Testis (tissue), 2 donors: ENCODE measurements at regions not wholly inside any gene's neighbourhood (a gene's known extent, or its start where the extent isn't known, plus 50 kb on each side); places are given as distances from the start of the nearest gene placed in this dataset.
"Not testable (repeated sequence)": the region's sequence is repeated elsewhere in the genome, so short reads cannot be mapped to it uniquely, and the experiment has no call there.

ENCODE experiments used
- DNase-seq: peaks from one replicate; pipeline ENCODE4 v3.0.0-alpha.2; 2019
- H3K27ac ChIP-seq, 2 donors: fragments of 200-600 bp; sonication (generic); one replicate each; pipeline ENCODE4 v1.5.1; 2019
- H3K27me3 ChIP-seq: fragments of 200-600 bp; sonication (generic); one replicate; pipeline ENCODE4 v1.5.1; 2019
- H3K36me3 ChIP-seq: fragments of 200-600 bp; sonication (generic); one replicate; pipeline ENCODE4 v1.5.1; 2017; ENCODE audit warnings: low read depth; ENCODE audit errors: missing control alignments
- H3K4me1 ChIP-seq: fragments of 200-600 bp; sonication (generic); one replicate; pipeline ENCODE4 v1.5.1; 2019
- H3K4me3 ChIP-seq, 2 donors: fragments of 200-600 bp; sonication (generic); one replicate each; pipeline ENCODE4 v1.5.1; 2017 to 2019
- H3K9me3 ChIP-seq: fragments of 200-600 bp; sonication (generic); one replicate; pipeline ENCODE4 v1.5.1; 2017
- POLR2A ChIP-seq: fragments of 450-650 bp; IDR thresholded peaks from one replicate; pipeline ENCODE4 v1.6.1; 2017; ENCODE audit warnings: antibody characterized with exemption, mild to moderate bottlenecking, moderate library complexity
- WGBS, 2 donors: methylation state at CpG; one replicate each; pipeline ENCODE4 v1.1.5; 2018; 5-methylcytosine and 5-hydroxymethylcytosine counted together
- intact Hi-C: fragments of 100-400 bp; cut with DNase I; formaldehyde crosslinking; loops from one replicate; pipeline ENCODE4 v1.15.1; 2023; ENCODE audit warnings: low total_unique reads
- TF ChIP-seq, protein P1 (sequence below), 3 experiments: fragments of 450-650 bp in 2 of 3; fragments of 200-600 bp in 1 of 3; sonication (generic) in 1 of 3; IDR thresholded peaks; one replicate each; pipeline ENCODE4 v1.5.1; 2016 to 2019; ENCODE audit warnings: antibody characterized with exemption in 3 of 3, mild to moderate bottlenecking in 2 of 3, moderate library complexity in 1 of 3

DNA sequence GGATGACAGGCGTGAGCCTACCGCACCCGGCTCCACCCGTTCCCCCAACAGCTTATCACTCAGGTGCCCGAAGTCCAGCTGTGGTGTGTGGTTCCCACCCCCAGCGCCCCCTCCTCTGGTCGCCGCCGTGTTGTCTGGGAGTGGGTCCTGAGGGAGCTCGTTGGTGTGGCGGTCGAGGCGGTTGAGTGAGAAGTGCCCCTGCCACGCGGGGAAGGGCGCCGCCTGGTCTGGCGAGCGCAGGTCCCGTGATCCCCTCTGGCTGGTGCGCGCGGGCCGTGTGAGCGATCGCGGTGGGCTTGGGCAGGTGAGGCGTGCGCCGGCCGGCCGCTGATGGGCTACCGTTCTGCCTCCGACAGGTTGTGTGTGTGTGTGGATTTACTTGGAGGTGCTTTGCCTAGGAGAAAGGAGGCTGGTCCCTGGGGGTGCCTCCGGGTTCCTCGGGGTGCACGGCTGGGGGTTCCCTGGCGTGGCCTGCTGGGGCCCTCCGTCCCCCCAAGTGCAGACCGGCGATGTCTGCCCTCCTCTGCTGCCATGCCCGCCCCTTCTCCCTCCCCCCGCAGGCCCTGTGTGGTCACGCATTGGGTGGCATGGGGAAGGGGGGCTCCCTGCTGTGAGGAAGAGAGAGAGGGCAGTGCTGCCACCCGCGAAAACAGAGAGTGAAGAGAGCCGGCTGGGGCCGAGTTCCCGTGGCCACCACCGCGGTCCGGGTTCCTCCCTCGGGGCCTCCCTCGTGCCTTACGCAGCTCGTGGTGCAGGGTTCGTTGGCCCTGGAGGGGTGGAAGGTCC is 336.0 kb upstream of the DEFB115 start:
- no peak for DNase-seq

DNA sequence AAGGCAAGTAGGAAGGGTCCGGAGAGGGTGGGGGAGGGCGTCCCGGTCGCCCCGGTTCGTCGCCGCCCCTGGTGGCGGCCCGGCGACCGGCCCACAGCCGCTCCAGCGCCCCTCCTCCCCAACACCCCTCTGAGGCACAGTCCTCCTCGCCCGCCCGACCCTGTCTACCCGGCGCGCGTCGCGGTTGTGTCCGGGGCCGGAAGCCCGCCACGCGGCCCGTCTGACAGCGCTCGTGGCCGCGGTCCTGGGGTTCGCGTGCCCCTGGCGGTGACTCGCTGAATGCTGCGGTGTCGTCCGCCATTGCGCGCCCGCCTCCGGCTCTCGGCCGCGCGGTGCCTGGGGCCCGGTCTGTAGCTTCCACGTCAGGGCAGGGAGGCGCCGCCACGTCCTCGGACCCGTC is 335.3 kb upstream of the DEFB115 start:
- Histone ChIP-seq H3K27me3 (no peaks in the 10 kb centered on the region), H3K27ac (no peak overlapping the region), H3K4me3 (no peak overlapping the region), H3K36me3 (no peaks in the 10 kb centered on the region), H3K9me3 (no peaks in the 10 kb centered on the region), H3K4me1 (no peaks in the 10 kb centered on the region)
- no peak for DNase-seq
- intact Hi-C loops, result no loop called here
- WGBS, 2 donors, result 36 to 42% methylated on average over 36 to 55 of the region's 55 CpGs
- no peak for TF ChIP-seq POLR2A
- TF ChIP-seq, protein P1, sequence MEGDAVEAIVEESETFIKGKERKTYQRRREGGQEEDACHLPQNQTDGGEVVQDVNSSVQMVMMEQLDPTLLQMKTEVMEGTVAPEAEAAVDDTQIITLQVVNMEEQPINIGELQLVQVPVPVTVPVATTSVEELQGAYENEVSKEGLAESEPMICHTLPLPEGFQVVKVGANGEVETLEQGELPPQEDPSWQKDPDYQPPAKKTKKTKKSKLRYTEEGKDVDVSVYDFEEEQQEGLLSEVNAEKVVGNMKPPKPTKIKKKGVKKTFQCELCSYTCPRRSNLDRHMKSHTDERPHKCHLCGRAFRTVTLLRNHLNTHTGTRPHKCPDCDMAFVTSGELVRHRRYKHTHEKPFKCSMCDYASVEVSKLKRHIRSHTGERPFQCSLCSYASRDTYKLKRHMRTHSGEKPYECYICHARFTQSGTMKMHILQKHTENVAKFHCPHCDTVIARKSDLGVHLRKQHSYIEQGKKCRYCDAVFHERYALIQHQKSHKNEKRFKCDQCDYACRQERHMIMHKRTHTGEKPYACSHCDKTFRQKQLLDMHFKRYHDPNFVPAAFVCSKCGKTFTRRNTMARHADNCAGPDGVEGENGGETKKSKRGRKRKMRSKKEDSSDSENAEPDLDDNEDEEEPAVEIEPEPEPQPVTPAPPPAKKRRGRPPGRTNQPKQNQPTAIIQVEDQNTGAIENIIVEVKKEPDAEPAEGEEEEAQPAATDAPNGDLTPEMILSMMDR (IDR thresholded peaks at IDR 0.05), result no peak

More for the DNA sequence above, 336.0 kb upstream of the DEFB115 start:
- no peak overlapping the region for H3K27ac ChIP-seq
- no peaks in the 10 kb centered on the region for H3K4me1 ChIP-seq
- no peaks in the 10 kb centered on the region for H3K9me3 ChIP-seq
- H3K36me3 ChIP-seq, result no peaks in the 10 kb centered on the region
- intact Hi-C loops, result no loop called here
- 64 to 73% methylated on average over 45 to 57 of the region's 57 CpGs for WGBS, 2 donors
- H3K4me3 ChIP-seq, result no peak overlapping the region
- TF ChIP-seq POLR2A, result no peak
- TF ChIP-seq, protein P1 (IDR thresholded peaks at IDR 0.05), result no peak
- no peaks in the 10 kb centered on the region for H3K27me3 ChIP-seq

DNA sequence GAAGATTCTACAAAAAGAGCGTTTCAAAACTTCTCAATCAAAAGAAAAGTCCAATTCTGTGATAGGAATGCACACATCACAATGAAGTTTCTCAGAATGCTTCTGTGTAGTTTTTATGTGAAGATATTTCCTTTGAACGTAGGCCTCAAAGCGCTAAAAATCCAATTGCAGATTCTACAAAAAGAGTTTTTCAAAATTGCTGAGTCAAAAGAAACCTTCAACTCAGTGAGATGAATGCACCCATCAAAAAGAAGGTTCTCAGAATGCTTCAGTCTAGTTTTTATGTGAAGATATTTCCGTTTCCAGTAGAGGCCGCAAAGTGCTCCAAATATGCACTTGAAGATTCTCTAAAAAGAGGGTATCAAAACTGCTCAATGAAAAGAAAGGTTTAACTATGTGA is 319.7 kb upstream of the DEFB115 start:
- Histone ChIP-seq H3K27me3 (no peaks in the 10 kb centered on the region), H3K36me3 (no peaks in the 10 kb centered on the region), H3K4me1 (no peaks in the 10 kb centered on the region), H3K4me3 (no peak overlapping the region), H3K9me3 (no peaks in the 10 kb centered on the region), H3K27ac (no peak overlapping the region)
- no peak for TF ChIP-seq POLR2A
- DNase-seq, result no peak
- WGBS, 2 donors, result 52 to 53% methylated on average over 5 of the region's 5 CpGs
- intact Hi-C loops, result no loop called here

DNA sequence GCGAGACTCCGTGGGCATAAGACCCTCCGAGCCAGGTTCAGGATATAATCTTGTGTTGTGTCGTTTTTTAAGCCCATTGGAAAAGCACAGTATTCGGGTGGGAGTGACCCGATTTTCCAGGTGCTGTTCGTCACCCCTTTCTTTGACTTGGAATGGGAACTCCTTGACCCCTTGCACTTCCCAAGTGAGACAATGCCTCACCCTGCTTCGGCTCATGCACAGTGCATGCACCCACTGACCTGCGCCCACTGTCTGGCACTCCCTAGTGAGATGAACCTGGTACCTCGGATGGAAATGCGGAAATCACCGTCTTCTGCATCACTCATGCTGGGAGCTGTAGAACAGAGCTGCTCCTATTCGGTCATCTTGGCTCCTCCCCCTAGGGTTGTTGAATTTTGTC is 307.7 kb upstream of the DEFB115 start:
- DNase-seq, result no peak
- Histone ChIP-seq H3K27me3 (no peaks in the 10 kb centered on the region), H3K27ac (no peak overlapping the region), H3K9me3 (no peaks in the 10 kb centered on the region), H3K4me3 (no peak overlapping the region), H3K36me3 (no peaks in the 10 kb centered on the region), H3K4me1 (no peaks in the 10 kb centered on the region)
- 73 to 81% methylated on average over 13 of the region's 13 CpGs for WGBS, 2 donors
- intact Hi-C loops, result no loop called here
- no peak for TF ChIP-seq POLR2A
- TF ChIP-seq, protein P1 (IDR thresholded peaks at IDR 0.05), result no peak

DNA sequence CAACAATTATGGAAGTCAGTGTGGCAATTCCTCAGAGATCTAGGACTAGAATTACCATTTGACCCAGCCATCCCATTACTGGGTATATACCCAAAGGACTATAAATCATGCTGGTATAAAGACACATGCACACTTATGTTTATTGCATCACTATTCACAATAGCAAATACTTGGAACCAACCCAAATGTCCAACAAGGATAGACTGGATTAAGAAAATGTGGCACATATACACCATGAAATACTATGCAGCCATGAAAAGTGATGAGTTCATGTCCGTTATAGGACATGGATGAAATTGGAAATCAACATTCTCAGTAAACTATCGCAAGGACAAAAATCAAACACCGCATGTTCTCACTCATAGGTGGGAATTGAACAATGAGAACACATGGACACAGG is 306.4 kb upstream of the DEFB115 start:
- H3K4me3 ChIP-seq, H3K27me3 ChIP-seq, intact Hi-C loops, DNase-seq, H3K4me1 ChIP-seq, H3K27ac ChIP-seq, H3K36me3 ChIP-seq, H3K9me3 ChIP-seq: not testable (repeated sequence)
- 69 to 81% methylated on average over 3 of the region's 3 CpGs for WGBS, 2 donors

DNA sequence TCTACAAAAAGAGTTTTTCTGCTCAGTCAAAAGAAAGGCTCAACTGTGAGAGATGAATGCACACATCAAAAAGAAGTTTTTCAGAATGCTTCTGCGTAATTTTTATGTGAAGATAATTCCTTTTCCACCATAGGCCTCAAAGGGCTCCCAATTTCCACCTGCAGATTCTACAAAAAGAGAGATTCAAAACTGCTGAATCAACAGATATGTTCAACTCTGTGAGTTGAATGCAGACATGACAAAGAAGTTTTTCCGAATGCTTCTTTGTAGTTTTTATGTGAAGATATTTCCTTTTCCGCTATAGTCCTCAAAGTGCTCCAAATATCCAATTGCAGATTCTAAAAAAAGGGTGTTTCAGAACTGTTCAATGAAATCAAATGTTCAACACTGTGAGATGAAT is 300.8 kb upstream of the DEFB115 start:
- H3K4me1 ChIP-seq, intact Hi-C loops, H3K9me3 ChIP-seq, H3K36me3 ChIP-seq, H3K27me3 ChIP-seq, H3K27ac ChIP-seq, DNase-seq, H3K4me3 ChIP-seq: not testable (repeated sequence)
- WGBS, 2 donors, result 50 to 74% methylated on average over 3 of the region's 3 CpGs

DNA sequence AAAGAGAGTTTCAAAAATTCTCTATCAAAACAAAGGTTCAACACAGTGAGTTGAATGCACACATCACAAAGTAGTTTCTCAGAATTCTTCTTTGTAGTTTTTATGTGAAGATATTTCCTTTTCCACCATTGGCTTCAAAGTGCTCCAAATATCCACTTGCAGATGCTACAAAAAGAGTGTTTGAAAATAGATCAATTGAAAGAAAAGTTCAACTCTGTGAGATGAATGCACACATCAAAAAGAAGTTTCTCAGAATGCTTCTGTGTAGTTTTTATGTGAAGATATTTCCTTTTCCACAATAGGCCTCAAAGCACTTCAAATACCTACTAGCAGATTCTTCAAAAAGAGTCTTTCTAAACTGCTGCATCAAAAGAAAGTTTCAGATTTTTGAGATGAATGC is 298.3 kb upstream of the DEFB115 start:
- H3K9me3 ChIP-seq, H3K36me3 ChIP-seq, H3K4me1 ChIP-seq, H3K4me3 ChIP-seq, DNase-seq, H3K27ac ChIP-seq, intact Hi-C loops, H3K27me3 ChIP-seq: not testable (repeated sequence)
